GM23248 (cell line): ENCODE measurements at regions not wholly inside any gene's neighbourhood (a gene's known extent, or its start where the extent isn't known, plus 50 kb on each side); places are given as distances from the start of the nearest gene placed in this dataset.

Source experiments
- EZH2 ChIP-seq: fragments of 200-600 bp; sonication (generic); IDR thresholded peaks from 2 replicates; pipeline ENCODE4 v1.6.1; 2018; ENCODE audit warnings: antibody characterized with exemption, mild to moderate bottlenecking; ENCODE audit not compliant: insufficient read depth, poor library complexity, severe bottlenecking
- EZH2phosphoT487 ChIP-seq: fragments of 200-600 bp; sonication (generic); IDR thresholded peaks from 2 replicates; pipeline ENCODE4 v1.6.1; 2018; ENCODE audit warnings: antibody characterized with exemption, moderate library complexity, mild to moderate bottlenecking, low read depth; ENCODE audit not compliant: insufficient read depth

- TF ChIP-seq EZH2phosphoT487 (no peak), EZH2 (no peak)
Measured at GRCh38 chr18:72197591-72197990, 346.6 kb downstream of the CBLN2 start.
